Neuron (in vitro differentiated cells): ENCODE measurements at regions not wholly inside any gene's neighbourhood (a gene's known extent, or its start where the extent isn't known, plus 50 kb on each side); places are given as distances from the start of the nearest gene placed in this dataset.
"Not testable (repeated sequence)": the region's sequence is repeated elsewhere in the genome, so short reads cannot be mapped to it uniquely, and the experiment has no call there.

ENCODE experiments used
- H2AFZ ChIP-seq: one replicate; pipeline ENCODE4 v1.6.1; 2013; ENCODE audit warnings: low read depth, mild to moderate bottlenecking, inconsistent platforms, low read length, moderate library complexity
- H3K27me3 ChIP-seq: one replicate; pipeline ENCODE4 v1.6.1; 2013; ENCODE audit warnings: low read length; ENCODE audit not compliant: insufficient read depth
- H3K36me3 ChIP-seq: one replicate; pipeline ENCODE4 v1.6.1; 2013; ENCODE audit warnings: low read length; ENCODE audit not compliant: insufficient read depth
- H3K4me1 ChIP-seq: one replicate; pipeline ENCODE4 v1.6.1; 2013; ENCODE audit warnings: low read length; ENCODE audit not compliant: insufficient read depth
- H3K4me3 ChIP-seq: 2 replicates; pipeline ENCODE4 v1.5.1; 2013; ENCODE audit warnings: mild to moderate bottlenecking, low read length, moderate library complexity
- H3K9me3 ChIP-seq: one replicate; pipeline ENCODE4 v1.6.1; 2013; ENCODE audit warnings: low read length

GRCh38 chr7:108848486-108848885 is 278.8 kb downstream of the DNAJB9 start:
- H3K36me3 ChIP-seq: no peaks in the 10 kb centered on the region

GRCh38 chr7:108860615-108861014 is 290.9 kb downstream of the DNAJB9 start:
- Histone ChIP-seq H2AFZ (no peak overlapping the region), H3K4me1 (peaks cover 2% of the 10 kb centered on the region), H3K4me3 (no peak overlapping the region), H3K9me3 (peaks cover 7% of the 10 kb centered on the region), H3K27me3 (no peaks in the 10 kb centered on the region), H3K36me3 (no peaks in the 10 kb centered on the region)

More at GRCh38 chr7:108848486-108848885, 278.8 kb downstream of the DNAJB9 start:
- Histone ChIP-seq H3K4me1 (no peaks in the 10 kb centered on the region), H3K9me3 (no peaks in the 10 kb centered on the region), H3K27me3 (no peaks in the 10 kb centered on the region), H3K4me3 (no peak overlapping the region), H2AFZ (no peak overlapping the region)

GRCh38 chr7:108861071-108861470 is 291.4 kb downstream of the DNAJB9 start:
- no peak overlapping the region for H2AFZ ChIP-seq

GRCh38 chr7:108863227-108863848 is 293.7 kb downstream of the DNAJB9 start:
- no peak overlapping the region for H2AFZ ChIP-seq

More at GRCh38 chr7:108861071-108861470, 291.4 kb downstream of the DNAJB9 start:
- H3K27me3 ChIP-seq: no peaks in the 10 kb centered on the region
- no peak overlapping the region for H3K4me3 ChIP-seq
- H3K36me3 ChIP-seq: no peaks in the 10 kb centered on the region
- peaks cover 2% of the 10 kb centered on the region for H3K4me1 ChIP-seq
- peaks cover 7% of the 10 kb centered on the region for H3K9me3 ChIP-seq

GRCh38 chr7:108869070-108869469 is 299.4 kb downstream of the DNAJB9 start:
- Histone ChIP-seq H3K4me3 (no peak overlapping the region), H2AFZ (no peak overlapping the region), H3K4me1 (no peaks in the 10 kb centered on the region), H3K9me3 (no peaks in the 10 kb centered on the region), H3K27me3 (no peaks in the 10 kb centered on the region), H3K36me3 (no peaks in the 10 kb centered on the region)

More at GRCh38 chr7:108863227-108863848, 293.7 kb downstream of the DNAJB9 start:
- Histone ChIP-seq H3K4me1 (peaks cover 2% of the 10 kb centered on the region), H3K9me3 (peaks cover 7% of the 10 kb centered on the region), H3K36me3 (no peaks in the 10 kb centered on the region), H3K4me3 (no peak overlapping the region), H3K27me3 (no peaks in the 10 kb centered on the region)

GRCh38 chr7:108875139-108875538 is 305.5 kb downstream of the DNAJB9 start:
- Histone ChIP-seq H3K9me3 (no peaks in the 10 kb centered on the region), H3K36me3 (no peaks in the 10 kb centered on the region), H3K4me3 (no peak overlapping the region), H3K4me1 (no peaks in the 10 kb centered on the region), H2AFZ (no peak overlapping the region), H3K27me3 (no peaks in the 10 kb centered on the region)

- no peak overlapping the region for H2AFZ ChIP-seq
- H3K9me3 ChIP-seq: no peaks in the 10 kb centered on the region
- no peaks in the 10 kb centered on the region for H3K27me3 ChIP-seq
- H3K4me3 ChIP-seq: no peak overlapping the region
- H3K4me1 ChIP-seq: no peaks in the 10 kb centered on the region
- no peaks in the 10 kb centered on the region for H3K36me3 ChIP-seq
Measured at GRCh38 chr7:108890862-108891261, 321.2 kb downstream of the DNAJB9 start.

- Histone ChIP-seq H3K36me3 (no peaks in the 10 kb centered on the region), H3K9me3 (no peaks in the 10 kb centered on the region), H3K27me3 (no peaks in the 10 kb centered on the region), H3K4me1 (no peaks in the 10 kb centered on the region), H2AFZ (no peak overlapping the region), H3K4me3 (no peak overlapping the region)
Measured at GRCh38 chr7:108908456-108908855, 338.8 kb downstream of the DNAJB9 start.

DNA sequence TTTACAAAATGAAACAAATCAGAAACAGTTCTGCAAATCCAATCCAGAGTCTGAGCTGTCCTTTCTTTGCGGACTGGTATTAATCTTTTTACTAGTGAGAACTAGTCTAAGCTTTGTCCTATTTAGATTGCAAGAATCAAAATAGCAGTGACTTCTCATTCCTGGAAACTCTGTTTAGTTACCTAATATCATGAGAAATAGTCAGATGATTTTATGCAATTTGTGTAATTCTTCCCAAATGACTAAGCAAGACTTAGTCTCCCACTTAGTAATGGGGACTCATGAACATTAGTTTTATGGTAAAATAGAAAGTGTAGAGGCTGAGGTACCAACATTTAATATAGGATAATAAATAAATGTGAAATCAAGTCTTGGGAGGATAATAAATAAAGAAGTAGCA is 341.3 kb downstream of the DNAJB9 start:
- no peaks in the 10 kb centered on the region for H3K36me3 ChIP-seq
- H3K4me3 ChIP-seq: no peak overlapping the region
- H3K9me3 ChIP-seq: no peaks in the 10 kb centered on the region
- no peaks in the 10 kb centered on the region for H3K4me1 ChIP-seq
- H2AFZ ChIP-seq: no peak overlapping the region
- no peaks in the 10 kb centered on the region for H3K27me3 ChIP-seq

GRCh38 chr7:108920490-108920889 is 350.8 kb downstream of the DNAJB9 start:
- Histone ChIP-seq H3K4me1 (no peaks in the 10 kb centered on the region), H3K9me3 (no peaks in the 10 kb centered on the region)

GRCh38 chr7:108943048-108943447 is 373.4 kb downstream of the DNAJB9 start:
- not testable (repeated sequence) for H3K36me3 ChIP-seq, H3K9me3 ChIP-seq, H3K4me3 ChIP-seq, H3K4me1 ChIP-seq, H2AFZ ChIP-seq, H3K27me3 ChIP-seq

More at GRCh38 chr7:108920490-108920889, 350.8 kb downstream of the DNAJB9 start:
- Histone ChIP-seq H2AFZ (no peak overlapping the region), H3K36me3 (no peaks in the 10 kb centered on the region), H3K27me3 (no peaks in the 10 kb centered on the region), H3K4me3 (no peak overlapping the region)

DNA sequence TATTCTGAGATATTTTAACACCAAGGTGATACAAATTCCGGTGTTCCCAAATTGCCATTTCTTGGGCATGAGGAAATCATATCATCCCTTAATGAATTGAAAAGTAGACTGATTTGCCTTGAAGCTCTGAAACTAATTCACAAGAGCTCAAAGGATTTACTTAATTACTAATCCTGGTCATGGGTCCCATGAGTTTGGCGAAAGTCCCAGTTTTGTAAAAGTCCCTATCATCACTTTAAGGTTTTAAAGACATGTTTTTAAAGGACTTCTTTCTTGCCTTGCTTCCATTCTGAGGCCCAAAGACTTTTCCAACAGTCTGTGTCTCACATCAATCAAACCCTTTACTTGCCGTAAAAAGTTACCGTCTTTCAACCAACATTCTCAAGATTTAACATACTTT is 377.9 kb downstream of the DNAJB9 start:
- Histone ChIP-seq H2AFZ (no peak overlapping the region), H3K36me3 (no peaks in the 10 kb centered on the region), H3K9me3 (no peaks in the 10 kb centered on the region), H3K4me1 (no peaks in the 10 kb centered on the region), H3K4me3 (no peak overlapping the region), H3K27me3 (no peaks in the 10 kb centered on the region)

- H3K27me3 ChIP-seq: no peaks in the 10 kb centered on the region
- H3K9me3 ChIP-seq: no peaks in the 10 kb centered on the region
- H3K36me3 ChIP-seq: no peaks in the 10 kb centered on the region
- H2AFZ ChIP-seq: no peak overlapping the region
- no peaks in the 10 kb centered on the region for H3K4me1 ChIP-seq
- no peak overlapping the region for H3K4me3 ChIP-seq
Measured at GRCh38 chr7:108972004-108972403, 402.3 kb downstream of the DNAJB9 start.

GRCh38 chr7:108973075-108973474 is 403.4 kb downstream of the DNAJB9 start:
- Histone ChIP-seq H3K36me3 (no peaks in the 10 kb centered on the region), H3K4me1 (no peaks in the 10 kb centered on the region), H3K4me3 (no peak overlapping the region)

More at GRCh38 chr7:108973075-108973474, 403.4 kb downstream of the DNAJB9 start:
- Histone ChIP-seq H3K27me3 (no peaks in the 10 kb centered on the region), H2AFZ (no peak overlapping the region), H3K9me3 (no peaks in the 10 kb centered on the region)
